Left ventricle myocardium inferior (tissue), 1 donor: ENCODE measurements at regions not wholly inside any gene's neighbourhood (a gene's known extent, or its start where the extent isn't known, plus 50 kb on each side); places are given as distances from the start of the nearest gene placed in this dataset.

ENCODE experiments used
- DNase-seq: peaks from one replicate; pipeline ENCODE4 v3.0.0-alpha.2; 2020
- H3K27ac ChIP-seq: fragments of 200-600 bp; replicated peaks from 2 replicates; pipeline ENCODE4 v1.8.0; 2021
- H3K27me3 ChIP-seq: fragments of 200-600 bp; 2 replicates; pipeline ENCODE4 v1.8.0; 2021; ENCODE audit warnings: low read depth
- H3K36me3 ChIP-seq: fragments of 200-600 bp; 2 replicates; pipeline ENCODE4 v1.8.0; 2021
- H3K4me1 ChIP-seq: fragments of 200-600 bp; 2 replicates; pipeline ENCODE4 v1.8.0; 2021
- H3K4me3 ChIP-seq: fragments of 200-600 bp; 2 replicates; pipeline ENCODE4 v1.8.0; 2021; ENCODE audit warnings: mild to moderate bottlenecking, moderate library complexity
- H3K9me3 ChIP-seq: fragments of 200-600 bp; replicated peaks from 2 replicates; pipeline ENCODE4 v1.8.0; 2021
- intact Hi-C: fragments of 100-400 bp; cut with micrococcal nuclease; formaldehyde crosslinking; loops from one replicate; pipeline ENCODE4 v1.11.0; 2022
- TF ChIP-seq, protein P1 (sequence below): fragments of 200-600 bp; IDR thresholded peaks from 2 replicates; pipeline ENCODE4 v1.8.0; 2021; ENCODE audit warnings: antibody characterized with exemption, mild to moderate bottlenecking, borderline replicate concordance
- donor health status: DM: no; HTN: yes; CAD: no; lungs with severe emphysema.

GRCh38 chr5:142492781-142493281, 168.0 kb upstream of the SPRY4 start:
- Histone ChIP-seq H3K27me3 (no peaks in the 10 kb centered on the region), H3K27ac (peak overlapping the region; percentile 76), H3K9me3 (no peaks in the 10 kb centered on the region), H3K4me1 (peaks cover 51% of the 10 kb centered on the region), H3K36me3 (no peaks in the 10 kb centered on the region), H3K4me3 (no peak overlapping the region)
- intact Hi-C loops = no loop called here
- TF ChIP-seq, protein P1, sequence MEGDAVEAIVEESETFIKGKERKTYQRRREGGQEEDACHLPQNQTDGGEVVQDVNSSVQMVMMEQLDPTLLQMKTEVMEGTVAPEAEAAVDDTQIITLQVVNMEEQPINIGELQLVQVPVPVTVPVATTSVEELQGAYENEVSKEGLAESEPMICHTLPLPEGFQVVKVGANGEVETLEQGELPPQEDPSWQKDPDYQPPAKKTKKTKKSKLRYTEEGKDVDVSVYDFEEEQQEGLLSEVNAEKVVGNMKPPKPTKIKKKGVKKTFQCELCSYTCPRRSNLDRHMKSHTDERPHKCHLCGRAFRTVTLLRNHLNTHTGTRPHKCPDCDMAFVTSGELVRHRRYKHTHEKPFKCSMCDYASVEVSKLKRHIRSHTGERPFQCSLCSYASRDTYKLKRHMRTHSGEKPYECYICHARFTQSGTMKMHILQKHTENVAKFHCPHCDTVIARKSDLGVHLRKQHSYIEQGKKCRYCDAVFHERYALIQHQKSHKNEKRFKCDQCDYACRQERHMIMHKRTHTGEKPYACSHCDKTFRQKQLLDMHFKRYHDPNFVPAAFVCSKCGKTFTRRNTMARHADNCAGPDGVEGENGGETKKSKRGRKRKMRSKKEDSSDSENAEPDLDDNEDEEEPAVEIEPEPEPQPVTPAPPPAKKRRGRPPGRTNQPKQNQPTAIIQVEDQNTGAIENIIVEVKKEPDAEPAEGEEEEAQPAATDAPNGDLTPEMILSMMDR = no peak
- DNase-seq = no peak

DNA sequence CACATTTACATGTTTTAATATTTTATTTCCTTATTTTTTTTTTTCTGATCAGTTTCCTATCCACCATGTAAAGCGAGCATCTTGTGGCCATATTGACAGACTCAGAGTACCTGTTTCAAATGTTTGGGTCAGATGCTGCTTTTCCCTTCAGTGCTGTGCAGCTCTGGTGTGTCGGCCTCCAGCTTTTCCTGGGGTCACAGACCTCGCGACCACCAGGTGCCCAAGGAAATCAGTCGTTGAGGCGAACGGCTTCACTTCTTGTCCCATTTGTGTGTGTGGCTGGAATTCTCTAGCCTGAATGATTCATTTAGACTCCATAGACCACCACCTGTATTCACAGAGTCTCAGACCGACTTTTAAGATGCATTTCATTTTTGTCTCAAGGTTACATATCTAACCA, 166.9 kb upstream of the SPRY4 start:
- Histone ChIP-seq H3K9me3 (no peaks in the 10 kb centered on the region), H3K27me3 (no peaks in the 10 kb centered on the region), H3K36me3 (no peaks in the 10 kb centered on the region), H3K27ac (peak overlapping the region; percentile 76), H3K4me3 (no peak overlapping the region), H3K4me1 (peaks cover 51% of the 10 kb centered on the region)
- intact Hi-C loops = no loop called here
- TF ChIP-seq, protein P1 = no peak
- no peak for DNase-seq

DNA sequence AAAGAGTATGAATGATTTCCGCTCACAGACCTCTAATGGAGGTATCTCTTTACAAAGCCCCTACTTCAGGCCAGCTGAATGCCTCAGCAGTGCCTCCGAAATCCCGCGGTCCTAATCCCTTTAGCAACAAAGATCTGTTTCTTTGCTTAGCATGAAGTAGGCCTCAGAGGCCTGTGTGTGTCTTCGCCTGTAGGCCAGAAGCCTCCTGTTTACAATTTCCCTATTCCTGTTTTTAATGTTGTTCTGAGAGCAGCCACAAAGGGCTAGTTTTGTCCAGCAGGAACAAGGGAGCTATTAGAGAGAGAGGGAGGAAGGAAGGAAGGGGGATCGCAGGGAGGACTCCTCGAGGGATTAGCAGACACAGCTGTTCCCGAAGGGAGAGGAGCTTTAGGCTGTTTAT, 166.4 kb upstream of the SPRY4 start:
- DNase-seq = no peak
- Histone ChIP-seq H3K36me3 (no peaks in the 10 kb centered on the region), H3K27ac (peak overlapping the region; percentile 76), H3K4me3 (no peak overlapping the region), H3K27me3 (no peaks in the 10 kb centered on the region), H3K4me1 (peaks cover 51% of the 10 kb centered on the region), H3K9me3 (no peaks in the 10 kb centered on the region)
- TF ChIP-seq, protein P1 = no peak
- intact Hi-C loops = no loop called here

- intact Hi-C loops = no loop called here
- TF ChIP-seq, protein P1 = no peak
- DNase-seq = no peak
- peaks cover 13% of the 10 kb centered on the region for H3K9me3 ChIP-seq
- no peaks in the 10 kb centered on the region for H3K27me3 ChIP-seq
- H3K4me3 ChIP-seq = no peak overlapping the region
- H3K4me1 ChIP-seq = peaks cover 12% of the 10 kb centered on the region
- H3K27ac ChIP-seq = no peak overlapping the region
- no peaks in the 10 kb centered on the region for H3K36me3 ChIP-seq
Observed at GRCh38 chr5:142486581-142486980, 161.8 kb upstream of the SPRY4 start.

DNA sequence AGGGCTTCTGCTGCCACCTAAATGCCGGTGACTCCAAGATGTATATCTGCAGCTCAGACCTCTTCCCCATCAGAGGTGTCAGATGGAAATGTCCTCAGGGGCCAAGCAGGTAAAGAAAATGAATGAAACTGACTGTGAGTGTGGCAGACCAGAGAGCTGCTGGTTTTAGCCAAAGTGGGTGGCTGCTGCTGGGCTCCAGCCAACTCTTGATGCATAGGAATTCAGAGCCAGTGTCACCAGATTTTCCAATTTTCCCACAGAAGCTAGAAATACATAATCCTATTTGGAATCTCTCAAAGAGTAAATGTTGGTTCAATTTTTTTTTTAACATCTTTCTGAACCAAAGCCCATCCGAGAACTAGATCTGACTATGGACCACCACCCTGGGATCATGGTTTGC, 161.2 kb upstream of the SPRY4 start:
- no peak overlapping the region for H3K4me3 ChIP-seq
- intact Hi-C loops = no loop called here
- H3K36me3 ChIP-seq = no peaks in the 10 kb centered on the region
- peaks cover 6% of the 10 kb centered on the region for H3K4me1 ChIP-seq
- H3K27me3 ChIP-seq = no peaks in the 10 kb centered on the region
- H3K27ac ChIP-seq = no peak overlapping the region
- no peak for DNase-seq
- peaks cover 13% of the 10 kb centered on the region for H3K9me3 ChIP-seq
- TF ChIP-seq, protein P1 = no peak

- TF ChIP-seq, protein P1 = no peak
- Histone ChIP-seq H3K36me3 (no peaks in the 10 kb centered on the region), H3K4me1 (no peaks in the 10 kb centered on the region), H3K9me3 (peaks cover 13% of the 10 kb centered on the region), H3K4me3 (no peak overlapping the region), H3K27ac (no peak overlapping the region), H3K27me3 (no peaks in the 10 kb centered on the region)
- DNase-seq = no peak
- intact Hi-C loops = no loop called here
Observed at GRCh38 chr5:142484821-142485387, 160.1 kb upstream of the SPRY4 start.
